HCT116 (cell line): ENCODE measurements at regions not wholly inside any gene's neighbourhood (a gene's known extent, or its start where the extent isn't known, plus 50 kb on each side); places are given as distances from the start of the nearest gene placed in this dataset.

Experiments used
- ATAC-seq: fragments of 200-7000 bp; cut with Tn5 transposase; 2 replicates; pipeline ENCODE4 v1.9.1; 2020; ENCODE audit warnings: mild to moderate bottlenecking, moderate library complexity
- BruUV-seq: library from RNA; stranded (reverse); fragments of 400-500 nt; replicated peaks from 2 replicates; lab custom pipeline; 2021; lab: Mats Ljungman, UMichigan
- CTCF ChIA-PET: fragments of 300-600 bp; sonication (Branson Sonifier 250); formaldehyde crosslinking; loops from one replicate; lab custom pipeline; 2021; ENCODE audit warnings: antibody characterized with exemption; lab: Charles Lee
- POLR2A ChIA-PET: fragments of 300-600, 350-600 bp; sonication (Branson Sonifier 250); formaldehyde crosslinking; loops from one replicate; lab custom pipeline; 2021; ENCODE audit warnings: antibody characterized with exemption; lab: Charles Lee
- RAD21 ChIA-PET, 2 experiments: fragments of 300-600 bp; sonication (Branson Sonifier 250); formaldehyde crosslinking; loops; one replicate each; lab custom pipeline; 2023; ENCODE audit warnings: low total read pairs in 2 of 2; ENCODE audit not compliant: uncharacterized antibody in 2 of 2, unreplicated experiment in 2 of 2, low non-redundant PET in 1 of 2; lab: Charles Lee
- DNase-seq: peaks from one replicate; pipeline ENCODE4 v3.0.0-alpha.2; 2010; ENCODE audit warnings: low read depth, low spot score
- H2AFZ ChIP-seq: fragments of 200-600 bp; shearing (Covaris generic), sonication (generic); 2 replicates; pipeline ENCODE4 v1.6.1; 2017; ENCODE audit warnings: low read depth, mixed run types, mixed read lengths, antibody characterized with exemption, low read length; ENCODE audit not compliant: poor library complexity, severe bottlenecking
- H3K27ac ChIP-seq: 2 replicates; pipeline ENCODE4 v1.5.1; 2012; ENCODE audit warnings: low read depth, low read length
- H3K27me3 ChIP-seq: fragments of 200-600 bp; sonication (generic); 2 replicates; pipeline ENCODE4 v1.6.1; 2016; ENCODE audit warnings: mixed run types, low read length, mixed read lengths; ENCODE audit not compliant: insufficient read depth
- H3K36me3 ChIP-seq, 2 experiments: fragments of 200-500 bp in 1 of 2; fragments of 200-600 bp in 1 of 2; sonication (Bioruptor generic) in 1 of 2; sonication (generic) in 1 of 2; 2 replicates each; pipeline versions ENCODE4 v1.5.1 to v1.6.1; 2014 to 2016; ENCODE audit warnings: low read length in 2 of 2, inconsistent platforms in 1 of 2, mixed read lengths in 1 of 2, mixed run types in 1 of 2; ENCODE audit not compliant: insufficient read depth in 2 of 2, control insufficient read depth in 1 of 2
- H3K4me1 ChIP-seq, 2 experiments: fragments of 200-600 bp in 1 of 2; sonication (generic) in 1 of 2; 2 replicates each; pipeline versions ENCODE4 v1.5.1 to v1.6.1; 2012 to 2017; ENCODE audit warnings: low read length in 2 of 2, inconsistent platforms in 1 of 2, mild to moderate bottlenecking in 1 of 2, mixed read lengths in 1 of 2, mixed run types in 1 of 2, moderate library complexity in 1 of 2; ENCODE audit not compliant: insufficient read depth in 2 of 2, control insufficient read depth in 1 of 2
- H3K4me2 ChIP-seq: fragments of 200-600 bp; sonication (generic); 2 replicates; pipeline ENCODE4 v1.6.1; 2017; ENCODE audit warnings: mixed run types, low read length, mixed read lengths
- H3K4me3 ChIP-seq, 2 experiments: fragments of 200-600 bp in 1 of 2; sonication (generic) in 1 of 2; replicated peaks in 1 of 2; 2 replicates each; pipeline ENCODE4 v1.5.1; 2011 to 2016; ENCODE audit warnings: low read length in 2 of 2, control low read depth in 1 of 2, low read depth in 1 of 2, mild to moderate bottlenecking in 1 of 2, mixed read lengths in 1 of 2, mixed run types in 1 of 2
- H3K79me2 ChIP-seq: fragments of 200-600 bp; sonication (generic); 2 replicates; pipeline ENCODE4 v1.6.1; 2017; ENCODE audit warnings: mild to moderate bottlenecking, mixed run types, low read length, moderate library complexity, mixed read lengths; ENCODE audit not compliant: insufficient read depth
- H3K9ac ChIP-seq: fragments of 200-600 bp; sonication (generic); 2 replicates; pipeline ENCODE4 v1.6.1; 2016; ENCODE audit warnings: low read length, mixed read lengths
- H3K9me2 ChIP-seq: fragments of 200-600 bp; sonication (generic), shearing (Covaris generic); 2 replicates; pipeline ENCODE4 v1.6.1; 2017; ENCODE audit warnings: mixed run types, mild to moderate bottlenecking, moderate library complexity; ENCODE audit not compliant: insufficient read depth
- H3K9me3 ChIP-seq, 2 experiments: fragments of 200-500 bp in 1 of 2; fragments of 200-600 bp in 1 of 2; sonication (Bioruptor generic) in 1 of 2; sonication (generic) in 1 of 2; 2 replicates each; pipeline ENCODE4 v1.6.1; 2014 to 2017; ENCODE audit warnings: low read length in 2 of 2, mixed read lengths in 2 of 2, inconsistent platforms in 1 of 2, low read depth in 1 of 2, mild to moderate bottlenecking in 1 of 2, mixed run types in 1 of 2, moderate library complexity in 1 of 2; ENCODE audit not compliant: control insufficient read depth in 1 of 2, insufficient read depth in 1 of 2
- H4K20me1 ChIP-seq: fragments of 200-600 bp; sonication (generic), shearing (Covaris generic); 2 replicates; pipeline ENCODE4 v1.6.1; 2017; ENCODE audit warnings: mixed run types, mild to moderate bottlenecking, moderate library complexity; ENCODE audit not compliant: insufficient read depth
- CTCF ChIP-seq, 3 experiments: fragments of 200-600 bp in 1 of 3; sonication (generic) in 1 of 3; IDR thresholded peaks in 2 of 3; conservative IDR thresholded peaks in 1 of 3; 2 replicates each; pipeline ENCODE4 v1.5.1; 2012 to 2017; ENCODE audit warnings: low read depth in 2 of 3, low read length in 2 of 3, antibody characterized with exemption in 1 of 3, borderline replicate concordance in 1 of 3, control low read depth in 1 of 3, mild to moderate bottlenecking in 1 of 3, mixed read lengths in 1 of 3, mixed run types in 1 of 3, moderate library complexity in 1 of 3; ENCODE audit not compliant: insufficient read depth in 1 of 3
- ELF1 ChIP-seq: IDR thresholded peaks from 2 replicates; pipeline ENCODE4 v1.6.1; 2012; ENCODE audit warnings: low read depth, borderline replicate concordance
- EZH2 ChIP-seq: fragments of 200-600 bp; sonication (generic); IDR thresholded peaks from 2 replicates; pipeline ENCODE4 v1.6.1; 2017; ENCODE audit warnings: antibody characterized with exemption, mixed run types
- EZH2phosphoT487 ChIP-seq: fragments of 200-600 bp; IDR thresholded peaks from 2 replicates; pipeline ENCODE4 v1.6.1; 2018; ENCODE audit warnings: antibody characterized with exemption, borderline replicate concordance
- POLR2A ChIP-seq: IDR thresholded peaks from 2 replicates; pipeline ENCODE4 v1.7.0; 2011; ENCODE audit warnings: borderline replicate concordance; ENCODE audit not compliant: insufficient read depth, insufficient read length; ENCODE audit errors: extremely low read depth
- REST ChIP-seq: IDR thresholded peaks from 2 replicates; pipeline ENCODE4 v1.6.1; 2012; ENCODE audit warnings: low read depth
- SP1 ChIP-seq: IDR thresholded peaks from 2 replicates; pipeline ENCODE4 v1.6.1; 2012; ENCODE audit warnings: low read depth
- TCF7L2 ChIP-seq: IDR thresholded peaks from 2 replicates; pipeline ENCODE4 v1.7.0; 2011; ENCODE audit warnings: borderline replicate concordance, inconsistent platforms; ENCODE audit not compliant: insufficient read depth, insufficient read length; ENCODE audit errors: extremely low read depth
- ZNF274 ChIP-seq: fragments of 200-500 bp; sonication (Bioruptor generic); IDR thresholded peaks from 2 replicates; pipeline ENCODE4 v1.6.1; 2014; ENCODE audit warnings: mild to moderate bottlenecking, low read depth, low read length, inconsistent platforms
- intact Hi-C: fragments of 100-400 bp; cut with micrococcal nuclease; formaldehyde crosslinking; loops from 2 replicates; pipeline ENCODE4 v1.10.0; 2022
- TF ChIP-seq, protein P1 (sequence below): IDR thresholded peaks from 2 replicates; pipeline ENCODE4 v1.6.1; 2012

GRCh38 chr2:118599141-118599540 lies 248.3 kb downstream of the EN1 start:
- intact Hi-C loops = no loop called here
- Histone ChIP-seq H3K9ac (no peak overlapping the region), H3K4me2 (no peak overlapping the region), H3K4me3 (no peak overlapping the region), H2AFZ (no peak overlapping the region), H3K27ac (no peak overlapping the region), H3K27me3 (peaks cover 19% of the 10 kb centered on the region), H3K9me2 (no peaks in the 10 kb centered on the region), H4K20me1 (no peaks in the 10 kb centered on the region), H3K36me3 (no peaks in the 10 kb centered on the region), H3K4me1 (no peaks in the 10 kb centered on the region), H3K79me2 (no peaks in the 10 kb centered on the region), H3K9me3 (no peaks in the 10 kb centered on the region)
- RAD21 ChIA-PET = no interaction called here
- TF ChIP-seq EZH2phosphoT487 (no peak), TCF7L2 (no peak), EZH2 (no peak), POLR2A (no peak), ZNF274 (no peak), REST (no peak)
- ATAC-seq (no peak), DNase-seq (no peak)
- POLR2A ChIA-PET = no interaction called here
- CTCF ChIA-PET = no interaction called here
- BruUV-seq = no TSS peak

- ChIA-PET CTCF (no interaction called here), RAD21 (no interaction called here), POLR2A (no interaction called here)
- H3K9me3 ChIP-seq = no peaks in the 10 kb centered on the region
- no peak overlapping the region for H3K27ac ChIP-seq
- H3K36me3 ChIP-seq = no peaks in the 10 kb centered on the region
- H3K4me2 ChIP-seq = no peak overlapping the region
- H4K20me1 ChIP-seq = no peaks in the 10 kb centered on the region
- H3K9me2 ChIP-seq = no peaks in the 10 kb centered on the region
- H3K27me3 ChIP-seq = no peaks in the 10 kb centered on the region; the same call in 1 of the 2 replicates
- BruUV-seq = no TSS peak
- ATAC-seq (no peak), DNase-seq (no peak)
- H2AFZ ChIP-seq = no peak overlapping the region
- intact Hi-C loops = no loop called here
- no peak overlapping the region for H3K4me3 ChIP-seq
- H3K9ac ChIP-seq = no peak overlapping the region
- H3K79me2 ChIP-seq = no peaks in the 10 kb centered on the region
- no peaks in the 10 kb centered on the region for H3K4me1 ChIP-seq
- TF ChIP-seq CTCF (IDR thresholded peaks at IDR 0.05 in 2 of 3, conservative IDR thresholded peaks at IDR 0.05 in 1 of 3; ENCODE audit: borderline replicate concordance in 1 of 3, insufficient read depth in 1 of 3, low read depth in 2 of 3, low read length in 2 of 3) (no peak), SP1 (no peak), TCF7L2 (no peak), ELF1 (no peak), REST (no peak), EZH2 (no peak)
- TF ChIP-seq, protein P1, sequence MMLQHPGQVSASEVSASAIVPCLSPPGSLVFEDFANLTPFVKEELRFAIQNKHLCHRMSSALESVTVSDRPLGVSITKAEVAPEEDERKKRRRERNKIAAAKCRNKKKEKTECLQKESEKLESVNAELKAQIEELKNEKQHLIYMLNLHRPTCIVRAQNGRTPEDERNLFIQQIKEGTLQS = no peak
Measured at GRCh38 chr2:118596620-118597019, 250.8 kb downstream of the EN1 start.
